HepG2 (cell line): ENCODE measurements at regions not wholly inside any gene's neighbourhood (a gene's known extent, or its start where the extent isn't known, plus 50 kb on each side); places are given as distances from the start of the nearest gene placed in this dataset.

Experiments
- ATAC-seq: fragments of 200-7000 bp; cut with Tn5 transposase; 3 replicates; pipeline ENCODE4 v1.9.1; 2020; ENCODE audit warnings: mild to moderate bottlenecking, moderate library complexity
- BruUV-seq: library from RNA; stranded (reverse); fragments of 400-500 nt; replicated peaks from 2 replicates; lab custom pipeline; 2021; lab: Mats Ljungman, UMichigan
- CTCF ChIA-PET: fragments of 300-600 bp; formaldehyde crosslinking; extraction: SDS; loops from one replicate; lab custom pipeline; 2021; ENCODE audit warnings: low total read pairs, inconsistent platforms, low intra/inter-chr PET ratio; lab: Yijun Ruan, JAX
- POLR2A ChIA-PET: fragments of 350-600 bp; sonication (Branson Sonifier 250); formaldehyde crosslinking; loops from one replicate; lab custom pipeline; 2020; ENCODE audit warnings: antibody characterized with exemption, inconsistent platforms; lab: Yijun Ruan, JAX
- DNase-seq: peaks from one replicate; pipeline ENCODE4 v3.0.0-alpha.2; 2015; ENCODE audit warnings: low spot score
- FAIRE-seq: peaks from 3 replicates; lab custom pipeline; 2011; peaks lifted over from hg19 to GRCh38; lab: Jason Lieb, UNC
- H2AFZ ChIP-seq: one replicate; pipeline ENCODE4 v1.6.1; 2011; ENCODE audit warnings: low read length, inconsistent platforms
- H3K27ac ChIP-seq: fragments of 300-600 bp; 3 replicates; pipeline ENCODE4 v1.8.0; 2011; ENCODE audit warnings: mixed run types, mild to moderate bottlenecking, mixed read lengths, low read length, inconsistent platforms; ENCODE audit not compliant: insufficient read depth; ENCODE audit errors: extremely low read length
- H3K27me3 ChIP-seq, 2 experiments: fragments of 200-600 bp in 1 of 2; 2 replicates in 1 of 2; 3 replicates in 1 of 2; pipeline versions ENCODE4 v1.6.0 to v1.8.0; 2011; ENCODE audit warnings: low read length in 2 of 2, mild to moderate bottlenecking in 2 of 2, moderate library complexity in 2 of 2, inconsistent platforms in 1 of 2; ENCODE audit not compliant: insufficient read depth in 2 of 2, control insufficient read depth in 1 of 2
- H3K36me3 ChIP-seq, 2 experiments: fragments of 200-600 bp in 1 of 2; replicated peaks in 1 of 2; 2 replicates in 1 of 2; 3 replicates in 1 of 2; pipeline versions ENCODE4 v1.5.1 to v1.8.0; 2011; ENCODE audit warnings: low read length in 2 of 2, inconsistent platforms in 1 of 2; ENCODE audit not compliant: insufficient read depth in 2 of 2, control insufficient read depth in 1 of 2
- H3K4me1 ChIP-seq: 2 replicates; pipeline ENCODE4 v1.5.1; 2012; ENCODE audit warnings: low read length, inconsistent platforms; ENCODE audit not compliant: insufficient read depth
- H3K4me2 ChIP-seq: 2 replicates; pipeline ENCODE4 v1.6.0; 2011; ENCODE audit warnings: low read depth, low read length, inconsistent platforms
- H3K4me3 ChIP-seq, 3 experiments: fragments of 200-600 bp in 1 of 3; sonication (generic), shearing (Covaris generic) in 1 of 3; replicated peaks in 1 of 3; 2 replicates each; pipeline ENCODE4 v1.5.1; 2011 to 2016; ENCODE audit warnings: low read length in 3 of 3, inconsistent platforms in 2 of 3, low read depth in 2 of 3, mild to moderate bottlenecking in 2 of 3, control low read depth in 1 of 3, mixed read lengths in 1 of 3; ENCODE audit not compliant: insufficient read depth in 1 of 3
- H3K79me2 ChIP-seq: one replicate; pipeline ENCODE4 v1.6.1; 2011; ENCODE audit warnings: low read length, inconsistent platforms; ENCODE audit not compliant: insufficient read depth
- H3K9ac ChIP-seq: 2 replicates; pipeline ENCODE4 v1.6.0; 2011; ENCODE audit warnings: mild to moderate bottlenecking, low read depth, low read length, inconsistent platforms; ENCODE audit not compliant: insufficient read depth
- H3K9me3 ChIP-seq: 2 replicates; pipeline ENCODE4 v1.5.1; 2012; ENCODE audit warnings: mild to moderate bottlenecking, low read length
- H4K20me1 ChIP-seq: 2 replicates; pipeline ENCODE4 v1.6.0; 2011; ENCODE audit warnings: inconsistent platforms, mild to moderate bottlenecking, low read length, moderate library complexity; ENCODE audit not compliant: insufficient read depth
- CBFB ChIP-seq: sonication (generic); formaldehyde crosslinking; IDR thresholded peaks from 2 replicates; pipeline ENCODE4 v1.4.0; 2020; ENCODE audit warnings: missing genetic modification reagents
- FOXO1 ChIP-seq: sonication (generic); formaldehyde crosslinking; IDR thresholded peaks from 2 replicates; pipeline ENCODE4 v1.4.0; 2020; ENCODE audit warnings: missing genetic modification reagents
- MYNN ChIP-seq: sonication (generic); formaldehyde crosslinking; IDR thresholded peaks from 2 replicates; pipeline ENCODE4 v1.4.0; 2020; ENCODE audit warnings: mild to moderate bottlenecking, low read depth, missing genetic modification reagents
- PHF21A ChIP-seq: sonication (generic); formaldehyde crosslinking; IDR thresholded peaks from 2 replicates; pipeline ENCODE4 v1.5.0; 2020; ENCODE audit warnings: mild to moderate bottlenecking, missing genetic modification reagents
- PHF5A ChIP-seq: IDR thresholded peaks from one replicate; pipeline ENCODE4 v1.6.1; 2018; ENCODE audit warnings: low read depth, missing genetic modification reagents; ENCODE audit not compliant: unreplicated experiment
- RAD51 ChIP-seq: fragments of 450-650 bp; IDR thresholded peaks from 2 replicates; pipeline ENCODE4 v1.6.1; 2016; ENCODE audit warnings: borderline replicate concordance
- RBFOX2 ChIP-seq: fragments of 200-400 bp; formaldehyde crosslinking; IDR thresholded peaks from 2 replicates; pipeline ENCODE4 v1.6.1; 2017; ENCODE audit warnings: low read depth, mild to moderate bottlenecking, low read length
- RELA ChIP-seq: sonication (generic); formaldehyde crosslinking; IDR thresholded peaks from 2 replicates; pipeline ENCODE4 v1.4.0; 2020; ENCODE audit warnings: missing genetic modification reagents
- STAG1 ChIP-seq: sonication (generic); formaldehyde crosslinking; IDR thresholded peaks from 2 replicates; pipeline ENCODE4 v1.4.0; 2020; ENCODE audit warnings: missing genetic modification reagents
- TERF1 ChIP-seq: sonication (generic); formaldehyde crosslinking; IDR thresholded peaks from 2 replicates; pipeline ENCODE4 v1.8.0; 2022; ENCODE audit warnings: mild to moderate bottlenecking, missing genetic modification reagents, moderate library complexity
- ZBTB43 ChIP-seq: sonication (generic); formaldehyde crosslinking; conservative IDR thresholded peaks from 2 replicates; pipeline ENCODE4 v1.4.0; 2020; ENCODE audit warnings: missing genetic modification reagents
- ZMYM4 ChIP-seq: sonication (generic); formaldehyde crosslinking; IDR thresholded peaks from 2 replicates; pipeline ENCODE4 v1.8.1; 2023; ENCODE audit warnings: mild to moderate bottlenecking, missing genetic modification reagents
- ZNF160 ChIP-seq: sonication (generic); formaldehyde crosslinking; IDR thresholded peaks from 2 replicates; pipeline ENCODE4 v1.8.0; 2022; ENCODE audit warnings: mild to moderate bottlenecking, inconsistent platforms, missing genetic modification reagents
- ZNF251 ChIP-seq: sonication (generic); formaldehyde crosslinking; IDR thresholded peaks from 2 replicates; pipeline ENCODE4 v1.9.0; 2021; ENCODE audit warnings: mild to moderate bottlenecking, missing genetic modification reagents
- ZNF296 ChIP-seq: sonication (generic); formaldehyde crosslinking; conservative IDR thresholded peaks from 2 replicates; pipeline ENCODE4 v1.5.0; 2020; ENCODE audit warnings: mild to moderate bottlenecking, missing genetic modification reagents
- ZNF484 ChIP-seq: sonication (generic); formaldehyde crosslinking; IDR thresholded peaks from 2 replicates; pipeline ENCODE4 v1.5.1; 2020; ENCODE audit warnings: mild to moderate bottlenecking, low read depth, missing genetic modification reagents, borderline replicate concordance
- ZNF792 ChIP-seq: IDR thresholded peaks from 2 replicates; pipeline ENCODE4 v1.6.1; 2016
- ZNF850 ChIP-seq: sonication (generic); formaldehyde crosslinking; conservative IDR thresholded peaks from 2 replicates; pipeline ENCODE4 v1.9.0; 2021; ENCODE audit warnings: mild to moderate bottlenecking, missing genetic modification reagents
- WGBS: methylation state at CpG from one replicate; pipeline ENCODE4 v1.1.6; 2017; ENCODE audit warnings: low lambda C conversion rate; 5-methylcytosine and 5-hydroxymethylcytosine counted together
- in situ Hi-C: cut with HindIII; loops from 2 replicates; pipeline ENCODE4 v1.10.0; 2017; ENCODE audit warnings: low pct_unique_long_range_greater_than_20kb; ENCODE audit not compliant: extremely low pct_ligation_motif_present
- intact Hi-C: fragments of 100-400 bp; cut with micrococcal nuclease; formaldehyde crosslinking; loops from one replicate; pipeline ENCODE4 v1.10.0; 2022; ENCODE audit not compliant: unreplicated experiment

- POLR2A ChIA-PET: no interaction called here
- in situ Hi-C loops (no loop called here), intact Hi-C loops (no loop called here)
- Histone ChIP-seq H3K4me1 (no peaks in the 10 kb centered on the region), H3K27ac (no peak overlapping the region), H3K27me3 (peaks cover 2 to 38% of the 10 kb centered on the region in 2 experiments), H3K36me3 (no peaks in the 10 kb centered on the region), H3K9me3 (no peaks in the 10 kb centered on the region), H4K20me1 (no peaks in the 10 kb centered on the region), H2AFZ (no peak overlapping the region), H3K4me2 (no peak overlapping the region), H3K4me3 (no peak overlapping the region), H3K9ac (no peak overlapping the region), H3K79me2 (no peaks in the 10 kb centered on the region)
- no TSS peak for BruUV-seq
- ATAC-seq: no peak
- TF ChIP-seq PHF21A (CRISPR knock-in tag): no peak
- TF ChIP-seq ZMYM4 (CRISPR knock-in tag): no peak
- TF ChIP-seq ZNF251 (CRISPR knock-in tag): no peak
- no peak for TF ChIP-seq ZNF792 (CRISPR knock-in tag)
- TF ChIP-seq ZBTB43 (CRISPR knock-in tag): no peak
- no peak for TF ChIP-seq ZNF160 (CRISPR knock-in tag)
- no peak for TF ChIP-seq FOXO1 (CRISPR knock-in tag)
- TF ChIP-seq ZNF484 (CRISPR knock-in tag): no peak
- TF ChIP-seq ZNF850 (CRISPR knock-in tag): no peak
- no peak for TF ChIP-seq RAD51
- no peak for TF ChIP-seq TERF1 (CRISPR knock-in tag)
- TF ChIP-seq RBFOX2: no peak
- TF ChIP-seq CBFB: no peak
- no peak for TF ChIP-seq MYNN (CRISPR knock-in tag)
- TF ChIP-seq STAG1 (CRISPR knock-in tag): no peak
- no peak for TF ChIP-seq RELA (CRISPR knock-in tag)
- no peak for TF ChIP-seq PHF5A (CRISPR knock-in tag)
- no peak for TF ChIP-seq ZNF296 (CRISPR knock-in tag)
- WGBS: 66% methylated on average over 38 of the region's 42 CpGs
- no peak for DNase-seq
- CTCF ChIA-PET: no interaction called here
- FAIRE-seq: no peak
These were observed 69.0 kb upstream of the TMEM33 start for GRCh38 chr4:41865981-41866798.
